Thyroid gland (tissue), 4 donors: ENCODE measurements at regions not wholly inside any gene's neighbourhood (a gene's known extent, or its start where the extent isn't known, plus 50 kb on each side); places are given as distances from the start of the nearest gene placed in this dataset.

Experiments
- CTCF ChIP-seq, 6 experiments: fragments of 200-600 bp in 3 of 6; fragments of 450-650 bp in 3 of 6; sonication (generic) in 3 of 6; IDR thresholded peaks; one replicate each; pipeline ENCODE4 v1.5.1; 2016 to 2019; ENCODE audit warnings: antibody characterized with exemption in 6 of 6, mild to moderate bottlenecking in 2 of 6, inconsistent platforms in 1 of 6, moderate library complexity in 1 of 6
- POLR2A ChIP-seq, 2 donors: fragments of 450-650 bp; IDR thresholded peaks; one replicate each; pipeline ENCODE4 v1.6.1; 2017; ENCODE audit warnings: antibody characterized with exemption in 2 of 2, mild to moderate bottlenecking in 2 of 2, moderate library complexity in 1 of 2

GRCh38 chr12:100721169-100721568 is 73.4 kb upstream of the ANO4 start:
- TF ChIP-seq CTCF (IDR thresholded peaks at IDR 0.05) (no peak), POLR2A (IDR thresholded peaks at IDR 0.05) (no peak)
